OCI-LY3 (cell line): ENCODE measurements at regions not wholly inside any gene's neighbourhood (a gene's known extent, or its start where the extent isn't known, plus 50 kb on each side); places are given as distances from the start of the nearest gene placed in this dataset.

Experiments
- H2AFZ ChIP-seq: fragments of 200-600, 300-600 bp; shearing (Covaris generic); 2 replicates; pipeline ENCODE4 v1.6.0; 2014; ENCODE audit warnings: antibody characterized with exemption, low read depth, low read length
- H3K27ac ChIP-seq: fragments of 200-600, 300-600 bp; sonication (generic); 2 replicates; pipeline ENCODE4 v1.5.1; 2014; ENCODE audit warnings: mild to moderate bottlenecking, low read length, moderate library complexity, mixed read lengths
- H3K27me3 ChIP-seq: fragments of 200-600, 300-600 bp; sonication (generic); 2 replicates; pipeline ENCODE4 v1.6.1; 2014; ENCODE audit warnings: low read depth, low read length, mixed read lengths
- H3K36me3 ChIP-seq: fragments of 200-600, 300-600 bp; sonication (generic); replicated peaks from 2 replicates; pipeline ENCODE3; 2014; ENCODE audit warnings: low read depth, low read length, mixed read lengths
- H3K4me1 ChIP-seq: fragments of 300-600, 200-600 bp; sonication (generic); 2 replicates; pipeline ENCODE4 v1.6.1; 2014; ENCODE audit warnings: low read length, mixed read lengths
- H3K4me2 ChIP-seq: fragments of 200-600, 300-600 bp; sonication (generic); 2 replicates; pipeline ENCODE4 v1.6.1; 2014; ENCODE audit warnings: low read length, mixed read lengths
- H3K4me3 ChIP-seq: fragments of 300-600, 200-600 bp; sonication (generic); 2 replicates; pipeline ENCODE4 v1.5.1; 2014; ENCODE audit warnings: antibody characterized with exemption, mild to moderate bottlenecking, low read length, moderate library complexity
- H3K79me2 ChIP-seq: fragments of 300-600, 200-600 bp; shearing (Covaris generic); 2 replicates; pipeline ENCODE4 v1.6.1; 2014; ENCODE audit warnings: mild to moderate bottlenecking, low read length, mixed read lengths
- H3K9ac ChIP-seq: fragments of 300-600, 200-600 bp; shearing (Covaris generic); 2 replicates; pipeline ENCODE4 v1.6.0; 2014; ENCODE audit warnings: mild to moderate bottlenecking, low read length, moderate library complexity
- H3K9me3 ChIP-seq: fragments of 200-600, 300-600 bp; shearing (Covaris generic); 2 replicates; pipeline ENCODE4 v1.6.1; 2014; ENCODE audit warnings: low read length, mixed read lengths; ENCODE audit not compliant: insufficient read depth
- H4K20me1 ChIP-seq: fragments of 200-600, 300-600 bp; sonication (generic); 2 replicates; pipeline ENCODE4 v1.6.1; 2016; ENCODE audit warnings: low read length, mixed read lengths; ENCODE audit not compliant: insufficient read depth
- EZH2phosphoT487 ChIP-seq: fragments of 200-600 bp; shearing (Covaris generic); IDR thresholded peaks from 2 replicates; pipeline ENCODE4 v1.6.1; 2018; ENCODE audit warnings: antibody characterized with exemption, mixed run types, low read depth
- TF ChIP-seq, protein P1 (sequence below): fragments of 200-600, 300-600 bp; sonication (generic); IDR thresholded peaks from 2 replicates; pipeline ENCODE4 v1.5.1; 2014; ENCODE audit warnings: antibody characterized with exemption, low read length, low read depth

DNA sequence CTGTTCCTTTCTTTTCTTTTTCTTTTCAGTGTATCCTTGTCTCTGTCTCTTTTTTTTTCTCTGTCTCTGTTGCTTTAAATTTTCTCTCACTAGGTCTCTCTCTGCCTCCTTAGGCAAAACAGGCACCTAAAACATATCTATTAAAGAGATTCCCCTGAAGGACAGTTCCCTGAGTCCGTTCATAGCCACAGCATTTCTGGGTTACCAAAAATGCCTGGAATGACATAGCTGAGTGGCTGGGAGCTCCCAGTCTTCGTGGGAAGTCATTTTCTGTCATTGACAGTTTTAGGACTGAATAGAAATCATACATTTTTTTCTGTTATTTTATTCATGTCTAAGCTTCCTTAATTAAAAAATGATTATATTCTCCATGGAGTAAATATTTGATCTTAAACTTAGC, 323.8 kb upstream of the AZI2 start:
- H4K20me1 ChIP-seq = no peaks in the 10 kb centered on the region
- H3K79me2 ChIP-seq = no peaks in the 10 kb centered on the region
- H3K36me3 ChIP-seq = no peaks in the 10 kb centered on the region
- H3K4me1 ChIP-seq = peaks cover 24% of the 10 kb centered on the region
- H3K4me3 ChIP-seq = no peak overlapping the region
- TF ChIP-seq, protein P1, sequence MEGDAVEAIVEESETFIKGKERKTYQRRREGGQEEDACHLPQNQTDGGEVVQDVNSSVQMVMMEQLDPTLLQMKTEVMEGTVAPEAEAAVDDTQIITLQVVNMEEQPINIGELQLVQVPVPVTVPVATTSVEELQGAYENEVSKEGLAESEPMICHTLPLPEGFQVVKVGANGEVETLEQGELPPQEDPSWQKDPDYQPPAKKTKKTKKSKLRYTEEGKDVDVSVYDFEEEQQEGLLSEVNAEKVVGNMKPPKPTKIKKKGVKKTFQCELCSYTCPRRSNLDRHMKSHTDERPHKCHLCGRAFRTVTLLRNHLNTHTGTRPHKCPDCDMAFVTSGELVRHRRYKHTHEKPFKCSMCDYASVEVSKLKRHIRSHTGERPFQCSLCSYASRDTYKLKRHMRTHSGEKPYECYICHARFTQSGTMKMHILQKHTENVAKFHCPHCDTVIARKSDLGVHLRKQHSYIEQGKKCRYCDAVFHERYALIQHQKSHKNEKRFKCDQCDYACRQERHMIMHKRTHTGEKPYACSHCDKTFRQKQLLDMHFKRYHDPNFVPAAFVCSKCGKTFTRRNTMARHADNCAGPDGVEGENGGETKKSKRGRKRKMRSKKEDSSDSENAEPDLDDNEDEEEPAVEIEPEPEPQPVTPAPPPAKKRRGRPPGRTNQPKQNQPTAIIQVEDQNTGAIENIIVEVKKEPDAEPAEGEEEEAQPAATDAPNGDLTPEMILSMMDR = no peak
- no peak for TF ChIP-seq EZH2phosphoT487
- H3K27me3 ChIP-seq = no peaks in the 10 kb centered on the region; the same call in 1 of the 2 replicates
- no peak overlapping the region for H3K9ac ChIP-seq
- H2AFZ ChIP-seq = no peak overlapping the region
- no peak overlapping the region for H3K27ac ChIP-seq
- H3K9me3 ChIP-seq = no peaks in the 10 kb centered on the region
- H3K4me2 ChIP-seq = no peak overlapping the region

GRCh38 chr3:28673446-28673845, 324.8 kb upstream of the AZI2 start:
- TF ChIP-seq, protein P1 = no peak
- no peak for TF ChIP-seq EZH2phosphoT487

GRCh38 chr3:28674212-28674611, 325.6 kb upstream of the AZI2 start:
- Histone ChIP-seq H3K4me2 (no peak overlapping the region), H3K9ac (no peak overlapping the region), H3K4me3 (no peak overlapping the region), H3K4me1 (peaks cover 9% of the 10 kb centered on the region), H3K36me3 (no peaks in the 10 kb centered on the region), H4K20me1 (no peaks in the 10 kb centered on the region), H2AFZ (no peak overlapping the region), H3K27me3 (no peaks in the 10 kb centered on the region; the same call in 1 of the 2 replicates), H3K79me2 (no peaks in the 10 kb centered on the region), H3K27ac (no peak overlapping the region), H3K9me3 (no peaks in the 10 kb centered on the region)
- no peak for TF ChIP-seq EZH2phosphoT487
- TF ChIP-seq, protein P1 = no peak

More at GRCh38 chr3:28673446-28673845, 324.8 kb upstream of the AZI2 start:
- Histone ChIP-seq H3K36me3 (no peaks in the 10 kb centered on the region), H3K79me2 (no peaks in the 10 kb centered on the region), H3K9me3 (no peaks in the 10 kb centered on the region), H3K4me3 (no peak overlapping the region), H3K27me3 (no peaks in the 10 kb centered on the region; the same call in 1 of the 2 replicates), H3K27ac (no peak overlapping the region), H3K4me2 (no peak overlapping the region), H3K4me1 (peaks cover 14% of the 10 kb centered on the region), H4K20me1 (no peaks in the 10 kb centered on the region), H2AFZ (no peak overlapping the region), H3K9ac (no peak overlapping the region)

DNA sequence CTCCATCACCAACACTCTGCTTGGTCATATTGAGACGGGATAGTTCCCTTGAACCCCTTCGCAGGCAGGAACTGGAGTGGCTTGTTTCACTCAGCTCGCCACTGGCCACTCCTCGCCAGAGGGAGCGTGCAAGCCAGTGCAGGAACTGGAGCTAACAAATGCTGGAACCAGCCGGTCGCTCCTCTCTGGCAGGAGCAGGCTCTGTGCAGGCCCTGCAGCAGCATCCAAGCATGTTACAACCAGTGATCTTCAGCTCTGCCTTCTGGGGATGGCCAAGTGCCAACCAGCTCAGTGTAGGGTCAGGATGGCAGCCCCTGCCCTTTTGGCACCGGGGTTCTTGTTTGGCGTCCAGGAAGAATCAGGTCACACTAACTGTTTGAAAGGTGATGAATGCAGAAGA, 329.0 kb upstream of the AZI2 start:
- H4K20me1 ChIP-seq = no peaks in the 10 kb centered on the region
- H3K9me3 ChIP-seq = no peaks in the 10 kb centered on the region
- no peak overlapping the region for H3K27ac ChIP-seq
- no peak overlapping the region for H3K4me3 ChIP-seq
- H3K36me3 ChIP-seq = no peaks in the 10 kb centered on the region
- no peaks in the 10 kb centered on the region for H3K79me2 ChIP-seq
- H3K27me3 ChIP-seq = peaks cover 7% of the 10 kb centered on the region; the same call in 1 of the 2 replicates
- TF ChIP-seq, protein P1 = no peak
- no peak for TF ChIP-seq EZH2phosphoT487
- no peak overlapping the region for H3K9ac ChIP-seq
- H3K4me1 ChIP-seq = no peaks in the 10 kb centered on the region
- H2AFZ ChIP-seq = no peak overlapping the region
- no peak overlapping the region for H3K4me2 ChIP-seq
